ENCODE measurements at regions not wholly inside any gene's neighbourhood (a gene's known extent, or its start where the extent isn't known, plus 50 kb on each side); places are given as distances from the start of the nearest gene placed in this dataset.

DNA sequence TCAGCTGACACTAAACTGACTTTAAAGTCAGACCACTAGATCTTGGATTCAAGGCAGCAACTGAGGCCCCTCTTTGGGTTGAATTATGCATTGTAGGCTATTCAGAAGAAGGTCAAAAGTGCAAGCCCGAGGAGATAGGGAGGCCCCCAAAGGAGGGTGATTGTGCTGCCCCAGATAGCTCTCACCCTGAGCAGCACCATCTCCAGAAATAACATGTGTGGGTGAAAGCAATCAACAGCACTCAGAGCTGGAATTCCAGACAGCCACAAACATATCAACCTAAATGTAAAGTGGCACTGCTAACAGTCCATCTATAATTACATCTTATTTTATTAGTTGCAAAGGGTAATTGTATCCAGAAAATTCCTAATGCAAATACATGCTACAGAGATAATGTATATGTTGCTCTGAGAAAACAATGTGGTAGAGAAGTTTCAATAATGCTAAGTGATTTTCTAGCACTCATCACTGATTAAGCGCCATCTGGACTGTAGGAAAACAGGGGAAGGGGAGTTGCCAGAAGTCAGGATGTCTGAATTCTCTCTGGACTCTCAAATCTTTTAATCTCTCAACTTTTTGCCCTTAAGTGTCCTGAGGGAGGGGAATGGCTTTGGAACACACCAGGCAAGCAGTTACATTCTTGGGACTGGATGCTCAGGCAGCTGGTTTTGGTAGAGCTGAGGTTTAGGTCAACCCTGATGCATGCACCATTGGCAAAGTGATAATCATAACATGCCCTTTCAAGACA, 61.8 kb upstream of the SFRP2 start:
- no peak for DNase-seq (ENCODE audit: low spot score)

DNA sequence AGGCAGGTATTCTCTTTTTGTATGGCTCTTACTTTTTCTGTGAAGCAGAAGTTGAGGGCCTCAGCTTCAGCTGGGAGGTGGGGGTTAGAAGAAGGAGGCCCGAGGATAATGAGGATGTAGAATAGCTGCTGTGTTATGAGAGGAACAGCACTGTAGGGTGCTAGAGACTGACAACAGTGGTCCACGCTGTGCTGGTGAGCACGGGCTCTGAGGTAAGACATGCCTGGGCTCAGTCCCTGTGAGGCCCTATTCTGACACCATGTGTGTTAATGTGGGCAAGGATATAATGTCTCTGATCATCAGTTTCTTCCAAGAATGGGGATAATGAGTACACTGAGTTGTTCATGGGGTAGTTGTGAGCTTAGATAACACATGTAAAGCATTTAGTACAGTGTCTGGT, 55.3 kb upstream of the SFRP2 start:
- no peak for DNase-seq (ENCODE audit: low spot score)
